Activated gamma-delta T cell (primary cell): ENCODE measurements at regions not wholly inside any gene's neighbourhood (a gene's known extent, or its start where the extent isn't known, plus 50 kb on each side); places are given as distances from the start of the nearest gene placed in this dataset.
"Not testable (repeated sequence)": the region's sequence is repeated elsewhere in the genome, so short reads cannot be mapped to it uniquely, and the experiment has no call there.

ENCODE experiments used
- DNase-seq: peaks from one replicate; lab custom pipeline; 2025; lab: John Stamatoyannopoulos, UW

DNA sequence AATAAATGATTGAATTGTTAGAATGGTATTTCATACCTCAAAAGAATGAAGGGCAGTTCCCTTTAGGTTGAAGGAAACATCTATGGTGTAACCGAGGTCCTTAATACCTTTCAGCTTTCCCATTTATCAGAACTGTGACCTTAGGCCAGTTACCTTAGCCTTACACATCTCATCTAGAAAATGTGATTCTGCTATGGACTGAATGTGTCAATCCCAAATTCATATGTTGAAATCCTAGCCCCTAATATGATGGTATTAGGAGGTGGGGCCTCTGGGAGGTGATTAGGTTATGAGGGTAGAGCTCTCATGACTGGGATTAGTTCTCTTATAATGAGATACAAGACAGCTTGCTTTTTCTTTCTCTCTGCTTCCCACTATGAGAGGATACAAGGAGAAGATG, 441.9 kb downstream of the PLK2 start:
- no peak for DNase-seq

- no peak for DNase-seq
Measured at GRCh38 chr5:58016877-58017276, 443.0 kb downstream of the PLK2 start.

- no peak for DNase-seq
Measured at GRCh38 chr5:58016358-58016757, 443.5 kb downstream of the PLK2 start.

DNA sequence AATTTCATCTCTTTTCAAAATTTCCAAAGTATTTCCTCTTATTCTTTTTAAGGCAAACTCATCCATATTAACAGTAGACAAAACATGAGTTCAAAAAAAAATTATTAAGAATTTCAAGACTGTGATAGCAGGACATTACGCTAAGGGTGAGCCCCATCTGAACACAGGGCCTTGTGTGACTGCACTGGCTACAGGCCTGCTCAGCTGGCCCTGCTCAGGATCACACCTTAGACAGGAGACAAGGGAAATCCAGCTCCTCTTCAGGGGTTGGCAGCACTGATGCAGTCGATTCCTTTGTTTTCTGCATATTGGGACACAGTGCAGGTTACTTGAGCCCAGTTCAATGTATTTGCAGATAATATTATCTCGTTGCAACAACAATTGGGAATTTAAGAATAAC, 444.7 kb downstream of the PLK2 start:
- no peak for DNase-seq

DNA sequence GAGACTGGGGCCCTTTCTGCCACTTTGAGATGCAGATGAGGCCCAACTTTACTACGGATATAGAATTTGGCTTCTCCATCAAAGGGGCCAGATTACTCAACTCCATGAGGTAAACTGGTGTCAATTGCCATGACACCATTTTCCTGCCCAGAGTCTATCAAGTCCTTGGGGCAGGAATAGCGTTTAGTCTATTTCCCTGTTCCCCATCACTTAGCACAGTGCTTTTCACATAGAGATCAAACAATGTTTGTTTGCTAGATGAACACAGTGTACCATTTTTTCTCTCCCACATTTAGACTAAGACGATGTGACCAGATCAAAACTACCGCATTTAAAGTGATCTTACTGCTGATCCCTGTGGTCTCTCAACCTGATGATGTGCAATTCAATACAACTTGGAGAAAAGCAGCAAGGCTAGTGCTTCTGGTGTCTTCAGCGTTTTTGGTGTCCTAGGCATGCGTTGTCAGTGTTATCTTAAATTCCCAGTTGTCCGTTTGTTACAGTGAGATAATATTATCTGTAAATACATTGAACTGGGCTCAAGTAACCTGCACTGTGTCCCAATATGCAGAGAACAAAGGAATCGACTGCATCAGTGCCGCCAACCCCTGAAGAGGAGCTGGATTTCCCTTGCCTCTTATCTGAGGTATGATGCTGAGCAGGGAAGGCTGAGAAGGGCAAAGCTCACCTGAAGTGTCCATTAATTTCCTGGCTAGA, 446.2 kb downstream of the PLK2 start:
- no peak for DNase-seq

GRCh38 chr5:58012801-58013315, 447.0 kb downstream of the PLK2 start:
- DNase-seq = no peak

DNA sequence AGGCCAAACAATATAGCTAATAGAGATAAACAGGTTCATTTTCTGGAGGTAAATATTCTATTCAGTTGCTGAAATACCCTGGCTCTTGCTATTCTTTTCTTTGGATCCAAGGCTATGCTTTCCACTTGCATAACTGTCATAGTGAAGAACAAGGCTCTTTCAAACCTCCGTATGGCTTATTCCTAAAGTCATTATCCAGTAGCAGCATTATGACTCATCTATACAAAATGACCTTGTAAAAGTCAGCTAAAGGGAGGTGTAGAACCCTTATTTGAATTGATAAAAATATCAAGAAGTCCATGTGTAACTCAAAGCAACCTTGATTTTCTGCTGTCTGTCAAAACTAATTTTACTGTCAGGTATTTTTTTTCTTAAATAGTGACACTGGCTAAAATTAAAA, 447.8 kb downstream of the PLK2 start:
- DNase-seq = no peak

- DNase-seq = no peak
Measured at GRCh38 chr5:58011301-58011700, 448.6 kb downstream of the PLK2 start.

DNA sequence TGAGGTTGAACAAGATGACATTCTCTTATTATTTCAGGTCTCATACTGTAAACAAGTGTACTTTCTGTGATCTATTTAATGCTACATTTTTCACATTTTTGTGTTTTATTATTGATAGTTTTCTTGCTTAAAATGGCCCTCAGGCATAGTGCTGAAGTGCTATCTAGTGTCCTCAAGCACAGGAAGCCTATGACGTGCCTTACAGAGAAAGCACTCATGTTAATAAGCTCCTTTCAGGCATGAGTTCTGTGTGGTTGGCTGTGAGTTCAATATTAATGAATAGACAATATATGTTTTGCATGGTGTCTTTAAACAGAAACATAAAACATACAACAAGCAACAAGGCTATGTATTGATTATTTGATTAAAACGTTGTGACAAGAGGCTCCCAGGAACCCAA, 450.1 kb downstream of the PLK2 start:
- no peak for DNase-seq

- no peak for DNase-seq
Measured at GRCh38 chr5:58002323-58002722, 457.6 kb downstream of the PLK2 start.

- DNase-seq = no peak
Measured at GRCh38 chr5:57993866-57994265, 466.0 kb downstream of the PLK2 start.

- DNase-seq = no peak
Measured at GRCh38 chr5:57989378-57989777, 470.5 kb downstream of the PLK2 start.

DNA sequence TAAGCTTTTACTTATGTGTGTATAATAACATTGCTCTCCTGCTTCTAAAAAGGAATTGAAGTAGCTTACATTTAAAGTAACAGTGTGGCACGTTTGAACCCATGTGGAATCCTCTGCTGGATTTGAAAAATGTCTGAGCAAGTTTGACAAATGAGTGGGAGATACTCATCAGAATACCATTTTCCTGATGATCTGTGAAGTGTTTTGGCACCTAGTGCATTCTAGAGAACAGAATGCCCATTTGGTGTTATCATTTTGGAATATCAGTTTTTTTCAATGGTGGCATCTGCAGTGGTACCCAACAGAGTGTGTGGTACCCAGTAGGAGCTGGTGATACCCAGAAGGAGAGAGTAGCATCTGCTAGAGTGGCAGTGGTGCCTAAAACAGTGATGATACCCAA, 471.1 kb downstream of the PLK2 start:
- DNase-seq = no peak

- no peak for DNase-seq
Measured at GRCh38 chr5:57987552-57987951, 472.3 kb downstream of the PLK2 start.

DNA sequence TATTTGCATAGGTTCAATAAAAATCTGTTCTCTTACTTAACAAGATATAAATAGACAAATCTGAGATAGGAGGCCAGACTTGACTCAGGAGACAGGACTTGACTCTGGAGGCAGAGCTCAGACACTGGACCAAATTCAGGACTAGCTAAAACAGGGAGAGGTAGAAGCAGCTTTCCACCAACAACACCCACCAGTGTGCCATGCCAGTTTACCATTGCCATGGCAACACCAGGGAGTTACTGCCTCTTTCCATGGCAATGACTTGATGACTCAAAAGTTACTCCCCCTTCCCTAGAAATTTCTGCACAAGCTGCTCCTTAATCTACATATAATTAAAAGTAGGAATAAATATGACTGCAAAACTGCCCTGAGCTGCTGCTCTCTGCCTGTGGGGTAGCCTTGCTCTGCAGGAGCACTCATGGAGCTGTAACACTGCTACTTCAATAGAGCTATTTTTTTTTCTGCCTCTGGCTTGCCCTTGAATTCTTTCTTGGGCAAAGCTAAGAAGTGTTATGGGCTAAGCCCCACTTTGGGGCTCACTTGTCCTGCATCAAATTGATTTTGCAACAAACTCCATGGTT, 473.0 kb downstream of the PLK2 start:
- DNase-seq = no peak

DNA sequence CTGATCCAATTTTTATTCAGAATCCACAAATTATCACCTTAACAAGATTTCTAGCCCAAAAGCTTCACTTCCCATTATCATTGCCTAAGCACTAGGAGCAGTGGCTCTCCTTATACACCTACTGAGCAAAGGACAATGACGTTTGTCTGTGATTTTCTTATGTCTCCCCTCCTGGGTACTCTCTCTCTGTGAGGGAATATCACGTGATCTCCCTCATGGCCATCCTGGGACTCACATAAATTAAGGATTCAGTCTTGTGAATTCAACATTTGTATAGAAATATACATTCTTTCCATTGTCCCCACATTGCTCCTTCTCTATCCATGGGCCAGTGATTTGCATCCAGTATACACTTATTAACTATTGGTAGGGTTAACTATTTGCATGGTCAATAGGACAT, 476.5 kb downstream of the PLK2 start:
- no peak for DNase-seq

- DNase-seq = no peak
Measured at GRCh38 chr5:57979671-57980070, 480.2 kb downstream of the PLK2 start.

DNA sequence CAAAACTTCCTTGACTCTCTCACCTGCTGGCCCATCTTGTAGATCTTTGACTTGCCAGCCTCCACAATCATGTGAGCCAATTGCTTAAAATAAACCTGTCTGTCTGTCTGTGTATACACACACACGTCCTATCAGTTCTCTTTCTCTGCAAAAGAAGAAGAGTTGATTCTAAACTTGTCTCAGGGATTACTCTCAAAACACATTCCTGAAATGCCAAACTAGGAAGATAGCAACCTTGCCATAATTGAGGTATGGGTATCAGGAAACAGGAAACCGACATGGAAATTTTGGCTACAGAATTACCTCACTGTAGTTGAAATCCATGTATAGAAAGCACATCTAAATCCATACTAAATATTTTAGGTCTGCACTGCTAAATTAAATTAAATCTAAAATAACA, 483.4 kb downstream of the PLK2 start:
- DNase-seq = no peak

- DNase-seq = not testable (repeated sequence)
Measured at GRCh38 chr5:57972099-57972498, 487.8 kb downstream of the PLK2 start.

DNA sequence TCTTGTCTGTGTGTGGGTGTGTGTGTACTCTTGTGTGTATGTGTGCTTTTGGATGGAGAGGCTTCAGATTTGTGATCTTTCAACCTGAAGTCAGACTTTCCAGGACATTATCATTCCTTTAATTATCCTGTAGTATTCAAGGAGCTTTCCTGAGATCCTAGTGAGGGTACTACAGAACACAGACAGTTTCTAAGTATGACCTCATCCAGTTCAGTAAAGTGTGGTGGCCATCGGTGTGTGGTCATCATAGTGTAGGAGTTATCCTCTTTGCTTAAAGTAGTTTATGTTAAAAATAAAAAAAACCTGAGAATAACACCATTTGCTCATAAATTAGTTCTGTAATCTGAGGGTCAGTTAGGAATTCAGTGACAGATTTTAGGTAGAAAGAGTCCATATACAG, 478.0 kb upstream of the ACTBL2 start:
- no peak for DNase-seq

DNA sequence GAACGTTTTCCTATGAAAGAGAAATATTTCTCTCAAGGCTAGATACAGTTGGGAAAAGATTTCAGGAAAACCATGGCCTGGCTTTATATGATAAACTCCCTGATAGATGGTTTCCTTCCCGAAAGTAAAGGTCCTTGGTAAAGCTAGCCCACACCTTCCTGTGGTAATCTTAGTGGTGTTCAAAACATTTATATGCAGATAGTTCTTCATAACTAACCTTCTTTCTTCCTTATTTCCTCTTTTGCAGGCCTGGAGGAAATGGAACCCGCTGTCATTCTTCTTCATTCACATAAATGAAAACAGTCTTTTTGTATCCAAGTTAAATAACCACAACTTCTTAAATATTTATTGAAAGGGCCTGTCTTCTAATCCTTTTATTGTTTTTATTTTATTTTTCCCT, 474.0 kb upstream of the ACTBL2 start:
- DNase-seq = no peak

- no peak for DNase-seq
Measured at GRCh38 chr5:57955511-57955910, 472.9 kb upstream of the ACTBL2 start.

DNA sequence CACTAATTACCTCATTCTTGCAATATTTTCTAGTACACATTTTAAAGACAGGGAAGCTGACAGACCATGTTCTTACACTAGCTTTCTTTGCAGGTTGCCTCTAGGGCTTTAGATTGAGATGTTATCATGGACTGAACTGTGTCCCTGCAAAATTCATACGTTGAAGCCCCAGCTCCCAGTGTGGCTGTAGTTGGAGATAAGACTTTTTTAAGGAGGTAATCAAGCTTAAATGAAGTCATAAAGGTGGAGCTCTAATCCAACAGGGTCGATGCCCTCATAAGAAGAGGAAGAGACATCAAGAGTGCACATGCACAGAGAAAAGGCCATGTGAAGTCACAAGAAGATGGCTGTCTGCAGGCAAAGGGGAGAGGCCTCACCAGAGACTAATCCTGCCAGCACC, 471.2 kb upstream of the ACTBL2 start:
- DNase-seq = no peak
